Stomach (tissue), 4 donors: ENCODE measurements at regions not wholly inside any gene's neighbourhood (a gene's known extent, or its start where the extent isn't known, plus 50 kb on each side); places are given as distances from the start of the nearest gene placed in this dataset.

Experiments used
- POLR2AphosphoS5 ChIP-seq, 3 donors: sonication (generic); formaldehyde crosslinking; IDR thresholded peaks; one replicate each; pipeline ENCODE4 v1.6.1; 2016; ENCODE audit warnings: antibody characterized with exemption in 3 of 3
- TF ChIP-seq, protein P1 (sequence below), 7 experiments: fragments of 450-650 bp in 4 of 7; fragments of 200-600 bp in 3 of 7; sonication (generic) in 3 of 7; IDR thresholded peaks; one replicate each; pipeline ENCODE4 v1.5.1; 2016 to 2019; ENCODE audit warnings: antibody characterized with exemption in 7 of 7, control low read depth in 2 of 7, mild to moderate bottlenecking in 1 of 7

DNA sequence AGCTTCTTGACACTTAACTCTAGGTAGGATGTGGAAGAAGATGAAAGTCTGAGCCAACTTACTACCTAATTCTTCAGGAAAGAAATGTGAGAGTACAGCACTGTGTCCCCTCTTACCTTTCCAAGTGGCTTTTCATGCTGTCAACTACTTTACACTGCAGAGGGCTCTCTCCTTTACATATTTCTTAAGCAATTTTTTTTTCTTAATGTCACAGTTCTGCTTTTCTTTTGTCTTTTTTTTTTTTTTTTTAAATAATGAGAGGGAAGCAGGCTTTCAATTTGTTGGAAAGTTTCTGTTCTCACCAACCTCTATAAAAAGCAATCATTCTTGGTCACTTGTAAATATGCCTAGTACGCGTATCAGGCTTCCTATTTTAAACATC lies 212.7 kb upstream of the MIR17HG start:
- TF ChIP-seq POLR2AphosphoS5 (IDR thresholded peaks at IDR 0.05) = no peak
- TF ChIP-seq, protein P1, sequence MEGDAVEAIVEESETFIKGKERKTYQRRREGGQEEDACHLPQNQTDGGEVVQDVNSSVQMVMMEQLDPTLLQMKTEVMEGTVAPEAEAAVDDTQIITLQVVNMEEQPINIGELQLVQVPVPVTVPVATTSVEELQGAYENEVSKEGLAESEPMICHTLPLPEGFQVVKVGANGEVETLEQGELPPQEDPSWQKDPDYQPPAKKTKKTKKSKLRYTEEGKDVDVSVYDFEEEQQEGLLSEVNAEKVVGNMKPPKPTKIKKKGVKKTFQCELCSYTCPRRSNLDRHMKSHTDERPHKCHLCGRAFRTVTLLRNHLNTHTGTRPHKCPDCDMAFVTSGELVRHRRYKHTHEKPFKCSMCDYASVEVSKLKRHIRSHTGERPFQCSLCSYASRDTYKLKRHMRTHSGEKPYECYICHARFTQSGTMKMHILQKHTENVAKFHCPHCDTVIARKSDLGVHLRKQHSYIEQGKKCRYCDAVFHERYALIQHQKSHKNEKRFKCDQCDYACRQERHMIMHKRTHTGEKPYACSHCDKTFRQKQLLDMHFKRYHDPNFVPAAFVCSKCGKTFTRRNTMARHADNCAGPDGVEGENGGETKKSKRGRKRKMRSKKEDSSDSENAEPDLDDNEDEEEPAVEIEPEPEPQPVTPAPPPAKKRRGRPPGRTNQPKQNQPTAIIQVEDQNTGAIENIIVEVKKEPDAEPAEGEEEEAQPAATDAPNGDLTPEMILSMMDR (IDR thresholded peaks at IDR 0.05) = no peak
